Brain microvascular endothelial cell (primary cell): ENCODE measurements at regions not wholly inside any gene's neighbourhood (a gene's known extent, or its start where the extent isn't known, plus 50 kb on each side); places are given as distances from the start of the nearest gene placed in this dataset.
A peak's percentile ranks its signal among the peaks of the same experiment; 100 is the strongest.
"Not testable (repeated sequence)": the region's sequence is repeated elsewhere in the genome, so short reads cannot be mapped to it uniquely, and the experiment has no call there.

Experiments used
- DNase-seq: peaks from one replicate; pipeline ENCODE4 v3.0.0-alpha.2; 2020
- H3K27ac ChIP-seq: fragments of 250-450 bp; sonication (Bioruptor Pico); 2 replicates; pipeline ENCODE4 v1.5.1; 2020; ENCODE audit warnings: mild to moderate bottlenecking, moderate library complexity
- H3K27me3 ChIP-seq: fragments of 250-450 bp; sonication (Bioruptor Pico); replicated peaks from 2 replicates; pipeline ENCODE4 v1.5.1; 2020; ENCODE audit warnings: mild to moderate bottlenecking
- H3K36me3 ChIP-seq: fragments of 250-450 bp; sonication (Bioruptor Pico); replicated peaks from 2 replicates; pipeline ENCODE4 v1.5.1; 2020; ENCODE audit warnings: mild to moderate bottlenecking
- H3K4me3 ChIP-seq: 2 replicates; pipeline ENCODE4 v1.5.1; 2011; ENCODE audit warnings: low read depth, mild to moderate bottlenecking, control low read depth, low read length, moderate library complexity
- in situ Hi-C: cut with HindIII; loops from 2 replicates; pipeline ENCODE4 v1.10.0; 2017; ENCODE audit warnings: low sequenced_read_pairs, low pct_ligation_motif_present
- TF ChIP-seq, protein P1 (sequence below): IDR thresholded peaks from 2 replicates; pipeline ENCODE4 v1.5.1; 2011; ENCODE audit warnings: low read depth, mild to moderate bottlenecking, moderate library complexity, low read length, control low read depth, inconsistent platforms; ENCODE audit errors: missing control alignments

DNA sequence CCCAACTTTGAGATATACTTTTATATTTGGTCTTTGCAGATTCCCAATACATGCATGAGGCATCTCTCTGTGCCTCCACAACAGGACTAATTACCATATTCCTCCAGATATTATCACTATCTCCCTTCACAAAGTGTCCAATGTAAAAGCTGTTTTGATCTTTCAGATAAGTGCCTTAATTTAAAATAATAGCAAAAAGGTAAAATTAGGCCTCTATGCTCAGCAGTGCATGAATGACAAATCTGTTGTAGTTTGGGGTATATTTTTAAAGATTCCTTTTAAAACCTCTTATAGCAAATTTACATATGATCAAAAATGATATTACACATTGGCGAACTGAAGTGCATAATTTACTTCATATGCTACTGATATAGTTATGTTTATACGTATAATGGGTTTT lies 369.2 kb upstream of the CCNH start:
- no peak overlapping the region for H3K27ac ChIP-seq
- in situ Hi-C loops: loop anchor here (10.0 kb wide), 1 partner anchor 903 kb away; no protein-coding TSS in a partner anchor
- no peak for DNase-seq
- no peaks in the 10 kb centered on the region for H3K36me3 ChIP-seq
- no peak overlapping the region for H3K4me3 ChIP-seq
- H3K27me3 ChIP-seq: peaks cover 1% of the 10 kb centered on the region
- TF ChIP-seq, protein P1, sequence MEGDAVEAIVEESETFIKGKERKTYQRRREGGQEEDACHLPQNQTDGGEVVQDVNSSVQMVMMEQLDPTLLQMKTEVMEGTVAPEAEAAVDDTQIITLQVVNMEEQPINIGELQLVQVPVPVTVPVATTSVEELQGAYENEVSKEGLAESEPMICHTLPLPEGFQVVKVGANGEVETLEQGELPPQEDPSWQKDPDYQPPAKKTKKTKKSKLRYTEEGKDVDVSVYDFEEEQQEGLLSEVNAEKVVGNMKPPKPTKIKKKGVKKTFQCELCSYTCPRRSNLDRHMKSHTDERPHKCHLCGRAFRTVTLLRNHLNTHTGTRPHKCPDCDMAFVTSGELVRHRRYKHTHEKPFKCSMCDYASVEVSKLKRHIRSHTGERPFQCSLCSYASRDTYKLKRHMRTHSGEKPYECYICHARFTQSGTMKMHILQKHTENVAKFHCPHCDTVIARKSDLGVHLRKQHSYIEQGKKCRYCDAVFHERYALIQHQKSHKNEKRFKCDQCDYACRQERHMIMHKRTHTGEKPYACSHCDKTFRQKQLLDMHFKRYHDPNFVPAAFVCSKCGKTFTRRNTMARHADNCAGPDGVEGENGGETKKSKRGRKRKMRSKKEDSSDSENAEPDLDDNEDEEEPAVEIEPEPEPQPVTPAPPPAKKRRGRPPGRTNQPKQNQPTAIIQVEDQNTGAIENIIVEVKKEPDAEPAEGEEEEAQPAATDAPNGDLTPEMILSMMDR: no peak

DNA sequence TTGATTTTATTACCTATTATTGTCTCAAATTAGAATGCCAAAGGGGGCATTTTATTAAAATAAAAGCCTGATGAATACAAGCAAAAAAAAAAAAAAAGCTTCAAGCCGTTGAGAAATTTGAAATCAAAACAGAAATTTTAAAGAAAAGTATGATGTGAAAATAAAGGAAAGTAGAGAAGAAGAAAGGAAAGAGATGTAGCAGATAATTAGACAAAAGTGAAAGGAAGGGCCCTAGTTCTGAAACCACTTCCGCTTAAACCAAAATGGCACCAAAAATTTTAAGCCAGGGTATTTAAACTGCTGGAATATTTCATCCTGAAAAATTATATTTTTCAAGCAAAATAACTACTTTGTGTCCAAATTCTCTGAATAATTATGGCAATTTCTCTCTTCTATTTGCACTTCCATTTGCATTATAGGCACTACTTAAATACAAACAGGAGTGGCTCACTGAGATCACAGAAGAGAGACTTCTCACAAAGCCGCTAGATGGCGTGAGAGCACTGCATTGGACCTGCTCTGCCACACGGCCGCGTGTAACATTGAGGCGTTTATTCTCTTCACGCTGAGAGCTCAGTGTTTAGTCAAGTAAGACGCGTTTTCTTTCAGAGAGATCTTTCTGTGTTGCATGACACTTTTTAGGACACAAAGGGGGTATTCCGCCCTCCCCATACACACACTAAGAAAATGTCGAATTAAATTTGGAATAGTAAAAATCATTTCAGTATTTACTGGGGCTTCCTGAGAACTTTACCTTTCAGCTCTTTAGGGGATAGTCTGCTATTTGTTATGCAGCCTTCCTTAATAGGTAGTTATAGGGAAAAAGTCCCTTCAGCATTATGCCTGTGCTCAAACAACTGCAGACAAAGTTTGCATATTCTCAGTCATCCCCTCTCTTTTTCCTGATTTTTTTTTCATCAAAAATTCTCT lies 368.4 kb upstream of the CCNH start:
- no peak overlapping the region for H3K27ac ChIP-seq
- H3K36me3 ChIP-seq: no peaks in the 10 kb centered on the region
- in situ Hi-C loops: loop anchor here (10.0 kb wide), 1 partner anchor 904 kb away; no protein-coding TSS in a partner anchor
- TF ChIP-seq, protein P1: peak; percentile 92
- peak; percentile 65 for DNase-seq
- H3K4me3 ChIP-seq: no peak overlapping the region
- H3K27me3 ChIP-seq: peaks cover 1% of the 10 kb centered on the region

DNA sequence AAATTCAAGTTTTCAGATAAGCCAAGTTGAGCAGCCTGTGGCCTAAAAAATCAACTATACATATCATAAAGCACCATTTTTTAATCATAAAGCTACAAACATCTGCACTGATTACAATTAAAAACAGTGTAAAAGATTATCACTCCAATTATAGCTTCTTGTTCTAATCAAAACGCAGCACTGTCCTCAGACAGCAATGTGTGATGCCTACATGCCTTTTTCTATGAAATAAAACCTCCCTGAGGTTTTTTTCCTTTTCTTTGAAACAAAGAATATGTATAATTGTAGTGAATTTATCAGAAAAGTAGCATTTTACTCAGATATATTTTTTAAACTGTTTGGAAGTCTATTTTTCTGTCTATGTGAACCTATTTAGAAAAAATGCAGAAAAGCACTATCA lies 366.1 kb upstream of the CCNH start:
- Histone ChIP-seq H3K36me3 (no peaks in the 10 kb centered on the region), H3K27me3 (peaks cover 1% of the 10 kb centered on the region)
- in situ Hi-C loops: no loop called here

DNA sequence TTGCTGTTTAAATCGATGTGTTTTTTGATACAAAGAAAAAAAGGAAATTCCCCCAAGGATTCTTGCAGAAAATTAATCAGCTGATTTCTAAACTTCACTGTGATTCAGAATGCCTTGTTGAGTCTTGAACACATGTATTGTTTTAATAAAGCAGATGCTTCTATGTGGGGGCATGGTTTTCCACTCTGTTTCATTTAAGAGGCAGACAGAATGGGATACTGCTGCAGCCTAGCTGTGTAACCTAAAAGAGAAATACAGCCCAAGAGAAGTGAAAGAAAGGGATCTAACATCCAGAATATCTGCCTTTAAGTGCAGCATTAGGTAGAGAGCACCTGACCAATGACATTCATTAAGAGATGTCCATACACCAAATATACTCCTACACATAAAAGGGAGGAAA lies 365.1 kb upstream of the CCNH start:
- Histone ChIP-seq H3K27me3 (peaks cover 1% of the 10 kb centered on the region), H3K36me3 (no peaks in the 10 kb centered on the region), H3K27ac (no peak overlapping the region), H3K4me3 (no peak overlapping the region)
- DNase-seq: no peak
- TF ChIP-seq, protein P1: no peak
- in situ Hi-C loops: no loop called here

More for the DNA sequence above, 366.1 kb upstream of the CCNH start:
- Histone ChIP-seq H3K4me3 (no peak overlapping the region), H3K27ac (no peak overlapping the region)
- DNase-seq: no peak
- TF ChIP-seq, protein P1: no peak

DNA sequence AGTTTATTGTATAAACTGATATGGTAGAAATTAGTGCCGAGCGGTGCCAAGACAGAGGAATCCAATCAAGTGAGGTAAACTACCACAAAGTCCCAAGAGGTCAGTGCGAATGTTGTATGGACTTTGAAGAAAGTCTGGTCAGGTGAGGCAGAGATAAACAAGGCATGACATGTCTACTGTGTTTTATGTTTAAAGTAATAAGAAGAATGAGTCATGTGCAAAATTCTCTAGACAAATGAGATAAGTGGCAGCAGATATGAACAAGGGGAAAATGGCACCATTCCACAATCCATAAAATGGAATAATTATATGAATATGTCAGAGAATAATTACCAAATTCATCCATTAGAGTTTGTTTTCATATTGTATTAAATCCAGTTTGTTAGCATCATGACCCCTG lies 364.1 kb upstream of the CCNH start:
- Histone ChIP-seq H3K36me3 (no peaks in the 10 kb centered on the region), H3K27me3 (peaks cover 1% of the 10 kb centered on the region), H3K4me3 (no peak overlapping the region), H3K27ac (no peak overlapping the region)
- no peak for DNase-seq
- in situ Hi-C loops: no loop called here
- TF ChIP-seq, protein P1: no peak

DNA sequence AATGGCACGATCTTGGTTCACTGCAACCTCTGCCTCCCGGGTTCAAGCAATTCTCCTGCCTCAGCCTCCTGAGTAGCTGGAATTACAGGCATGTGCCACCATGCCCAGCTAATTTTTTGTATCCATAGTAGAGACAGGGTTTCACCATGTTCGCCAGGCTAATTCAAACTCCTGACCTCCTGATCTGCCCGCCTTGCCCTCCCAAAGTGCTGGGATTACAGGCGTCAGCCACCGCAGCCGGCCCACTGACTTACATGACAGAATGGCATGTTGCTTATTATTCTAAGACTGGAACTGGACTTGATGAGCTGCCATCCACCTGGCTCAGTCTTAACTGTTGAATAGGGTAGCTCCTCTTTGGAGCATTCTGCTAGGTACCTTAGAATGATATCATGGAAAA lies 363.6 kb upstream of the CCNH start:
- DNase-seq, H3K27ac ChIP-seq, in situ Hi-C loops, H3K4me3 ChIP-seq, H3K27me3 ChIP-seq, H3K36me3 ChIP-seq: not testable (repeated sequence)
